ENCODE measurements at regions not wholly inside any gene's neighbourhood (a gene's known extent, or its start where the extent isn't known, plus 50 kb on each side); places are given as distances from the start of the nearest gene placed in this dataset.

DNA sequence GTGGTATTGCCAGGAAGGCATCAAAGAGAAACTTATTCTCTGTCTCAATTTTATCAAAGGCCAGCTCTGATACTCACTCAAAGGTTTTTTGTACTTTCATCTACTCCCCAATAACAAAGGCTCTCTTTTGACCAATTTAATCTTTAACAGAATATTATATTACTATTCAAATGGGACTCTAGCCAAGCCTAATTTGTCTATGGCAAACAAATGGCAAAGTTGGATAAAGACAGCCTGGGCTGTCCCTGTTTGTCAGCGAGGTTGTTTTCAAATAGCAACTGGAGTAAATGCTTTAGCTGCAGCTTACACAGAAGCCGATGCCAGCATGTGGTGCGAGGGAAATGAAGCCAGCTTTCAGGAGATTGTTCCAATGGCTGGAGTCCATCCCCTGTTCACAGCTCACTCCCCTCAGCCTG is 80.1 kb upstream of the CTNNA2 start:
- Histone ChIP-seq H3K4me2 (ENCODE audit: low read length) (no peak overlapping the region), H3K79me2 (ENCODE audit: insufficient read depth, low read depth, low read length) (no peaks in the 10 kb centered on the region), H3K4me1 (ENCODE audit: insufficient read depth, low read length, poor library complexity, severe bottlenecking) (no peaks in the 10 kb centered on the region), H2AFZ (ENCODE audit: low read length) (no peak overlapping the region), H3K4me3 (ENCODE audit: low read depth, low read length, poor library complexity, severe bottlenecking) (no peak overlapping the region), H4K20me1 (ENCODE audit: insufficient read depth, low read length) (no peaks in the 10 kb centered on the region), H3K27ac (ENCODE audit: low read depth, low read length, poor library complexity, severe bottlenecking) (no peak overlapping the region), H3K9me2 (ENCODE audit: insufficient read depth, low read length) (no peaks in the 10 kb centered on the region), H3K9me3 (ENCODE audit: low read length) (no peaks in the 10 kb centered on the region), H3K36me3 (ENCODE audit: insufficient read depth, low read length) (no peaks in the 10 kb centered on the region)
- DNase-seq (ENCODE audit: low spot score) = no peak
- intact Hi-C loops (cut with micrococcal nuclease; ENCODE audit: unreplicated experiment) = no loop called here
- POLR2A ChIA-PET = no interaction called here
- CTCF ChIA-PET (ENCODE audit: unreplicated experiment) = no interaction called here
- BruUV-seq (replicated peaks) = no TSS peak
- no peak for TF ChIP-seq CTCF (conservative IDR thresholded peaks at IDR 0.05; ENCODE audit: low read length)

- no peaks in the 10 kb centered on the region for H4K20me1 ChIP-seq (ENCODE audit: insufficient read depth, low read length)
These were observed 84.1 kb upstream of the CTNNA2 start for GRCh38 chr2:79428745-79429144.

GRCh38 chr2:79414690-79415089 is 98.2 kb upstream of the CTNNA2 start:
- Histone ChIP-seq H3K4me1 (ENCODE audit: insufficient read depth, low read length, poor library complexity, severe bottlenecking) (no peaks in the 10 kb centered on the region), H3K36me3 (ENCODE audit: insufficient read depth, low read length) (no peaks in the 10 kb centered on the region), H4K20me1 (ENCODE audit: insufficient read depth, low read length) (no peaks in the 10 kb centered on the region), H3K9me2 (ENCODE audit: insufficient read depth, low read length) (no peaks in the 10 kb centered on the region; the same call in 1 of the 2 replicates), H3K4me3 (ENCODE audit: low read depth, low read length, poor library complexity, severe bottlenecking) (no peak overlapping the region), H3K79me2 (ENCODE audit: insufficient read depth, low read depth, low read length) (no peaks in the 10 kb centered on the region), H2AFZ (ENCODE audit: low read length) (no peak overlapping the region), H3K4me2 (ENCODE audit: low read length) (no peak overlapping the region), H3K27ac (ENCODE audit: low read depth, low read length, poor library complexity, severe bottlenecking) (no peak overlapping the region), H3K9me3 (ENCODE audit: low read length) (no peaks in the 10 kb centered on the region)
- ChIA-PET CTCF (ENCODE audit: unreplicated experiment) (no interaction called here), POLR2A (no interaction called here)
- TF ChIP-seq CTCF (conservative IDR thresholded peaks at IDR 0.05; ENCODE audit: low read length) = no peak
- TF ChIP-seq EZH2phosphoT487 (IDR thresholded peaks at IDR 0.05; ENCODE audit: borderline replicate concordance, low read depth, low read length) = no peak
- intact Hi-C loops (cut with micrococcal nuclease; ENCODE audit: unreplicated experiment) = no loop called here
- DNase-seq (ENCODE audit: low spot score) = no peak
- no TSS peak for BruUV-seq (replicated peaks)

More at GRCh38 chr2:79428745-79429144, 84.1 kb upstream of the CTNNA2 start:
- ChIA-PET POLR2A (interaction anchor here (0.5 to 0.6 kb wide), 2 partner anchors 16 to 1180 kb away, joined by 3 read pairs; no protein-coding TSS in a partner anchor), CTCF (ENCODE audit: unreplicated experiment) (no interaction called here)
- Histone ChIP-seq H3K4me3 (ENCODE audit: low read depth, low read length, poor library complexity, severe bottlenecking) (no peak overlapping the region), H3K79me2 (ENCODE audit: insufficient read depth, low read depth, low read length) (no peaks in the 10 kb centered on the region), H3K9me2 (ENCODE audit: insufficient read depth, low read length) (no peaks in the 10 kb centered on the region), H3K36me3 (ENCODE audit: insufficient read depth, low read length) (no peaks in the 10 kb centered on the region), H3K9me3 (ENCODE audit: low read length) (no peaks in the 10 kb centered on the region), H3K27ac (ENCODE audit: low read depth, low read length, poor library complexity, severe bottlenecking) (no peak overlapping the region), H2AFZ (ENCODE audit: low read length) (no peak overlapping the region), H3K4me2 (ENCODE audit: low read length) (no peak overlapping the region), H3K4me1 (ENCODE audit: insufficient read depth, low read length, poor library complexity, severe bottlenecking) (no peaks in the 10 kb centered on the region)
- intact Hi-C loops (cut with micrococcal nuclease; ENCODE audit: unreplicated experiment) = no loop called here
- DNase-seq (ENCODE audit: low spot score) = no peak
- no TSS peak for BruUV-seq (replicated peaks)
- no peak for TF ChIP-seq EZH2phosphoT487 (IDR thresholded peaks at IDR 0.05; ENCODE audit: borderline replicate concordance, low read depth, low read length)

Data from OCI-LY7 (cell line).